Endothelial cell of umbilical vein (primary cell): ENCODE measurements at regions not wholly inside any gene's neighbourhood (a gene's known extent, or its start where the extent isn't known, plus 50 kb on each side); places are given as distances from the start of the nearest gene placed in this dataset.
A peak's percentile ranks its signal among the peaks of the same experiment; 100 is the strongest.

Experiments
- BruUV-seq: library from RNA; stranded (reverse); fragments of 400-500 nt; replicated peaks from 2 replicates; lab custom pipeline; 2021; lab: Mats Ljungman, UMichigan
- CTCF ChIA-PET: fragments of 300-600, 350-600 bp; sonication (Branson Sonifier 250); formaldehyde crosslinking; loops from one replicate; lab custom pipeline; 2021; ENCODE audit warnings: antibody characterized with exemption, inconsistent platforms; lab: Charles Lee
- POLR2A ChIA-PET: fragments of 300-600, 350-600 bp; sonication (Branson Sonifier 250); formaldehyde crosslinking; loops from one replicate; lab custom pipeline; 2021; ENCODE audit warnings: antibody characterized with exemption, inconsistent platforms; lab: Charles Lee
- DNase-seq: peaks from one replicate; pipeline ENCODE4 v3.0.0-alpha.2; 2011; ENCODE audit warnings: low read depth, low spot score
- FAIRE-seq: peaks from 2 replicates; lab custom pipeline; 2011; peaks lifted over from hg19 to GRCh38; lab: Jason Lieb, UNC
- H2AFZ ChIP-seq: 2 replicates; pipeline ENCODE4 v1.6.0; 2012; ENCODE audit warnings: low read depth, low read length, control low read depth, inconsistent platforms
- H3K27ac ChIP-seq: 2 replicates; pipeline ENCODE4 v1.5.1; 2011; ENCODE audit warnings: low read depth, mild to moderate bottlenecking, control low read depth, low read length, moderate library complexity; ENCODE audit not compliant: insufficient read depth
- H3K27me3 ChIP-seq, 2 experiments: 2 replicates each; pipeline versions ENCODE4 v1.6.0 to v1.6.1; 2011; ENCODE audit warnings: low read length in 2 of 2, mixed read lengths in 1 of 2; ENCODE audit not compliant: control insufficient read depth in 2 of 2, insufficient read depth in 2 of 2
- H3K36me3 ChIP-seq, 2 experiments: 2 replicates in 1 of 2; 3 replicates in 1 of 2; pipeline ENCODE4 v1.5.1; 2011; ENCODE audit warnings: low read length in 2 of 2, mild to moderate bottlenecking in 1 of 2, moderate library complexity in 1 of 2; ENCODE audit not compliant: control insufficient read depth in 2 of 2, insufficient read depth in 2 of 2; ENCODE audit errors: extremely low read depth in 1 of 2
- H3K4me1 ChIP-seq: 3 replicates; pipeline ENCODE4 v1.5.1; 2011; ENCODE audit warnings: mild to moderate bottlenecking, low read length; ENCODE audit not compliant: control insufficient read depth, insufficient read depth; ENCODE audit errors: extremely low read depth
- H3K4me2 ChIP-seq: 2 replicates; pipeline ENCODE4 v1.6.1; 2011; ENCODE audit warnings: low read length, control low read depth, mixed read lengths; ENCODE audit not compliant: insufficient read depth
- H3K4me3 ChIP-seq, 3 experiments: fragments of 200-600 bp in 1 of 3; sonication (generic), shearing (Covaris generic) in 1 of 3; replicated peaks in 1 of 3; 2 replicates each; pipeline ENCODE4 v1.5.1; 2011 to 2016; ENCODE audit warnings: control low read depth in 3 of 3, low read length in 3 of 3, mild to moderate bottlenecking in 2 of 3, inconsistent platforms in 1 of 3, low read depth in 1 of 3, moderate library complexity in 1 of 3; ENCODE audit not compliant: insufficient read depth in 1 of 3
- H3K79me2 ChIP-seq: 2 replicates; pipeline ENCODE4 v1.6.0; 2012; ENCODE audit warnings: low read length, inconsistent platforms; ENCODE audit not compliant: control insufficient read depth, insufficient read depth
- H3K9ac ChIP-seq: replicated peaks from 2 replicates; pipeline ENCODE3; 2011; ENCODE audit warnings: low read length, control low read depth; ENCODE audit not compliant: insufficient read depth; ENCODE audit errors: extremely low read depth
- H3K9me1 ChIP-seq: replicated peaks from 3 replicates; pipeline ENCODE4 v1.6.0; 2011; ENCODE audit warnings: mild to moderate bottlenecking, low read length; ENCODE audit not compliant: control insufficient read depth, insufficient read depth; ENCODE audit errors: extremely low read depth
- H3K9me3 ChIP-seq: replicated peaks from 2 replicates; pipeline ENCODE4 v1.5.1; 2012; ENCODE audit warnings: low read length, inconsistent platforms; ENCODE audit not compliant: control insufficient read depth, insufficient read depth
- H4K20me1 ChIP-seq: replicated peaks from 2 replicates; pipeline ENCODE3; 2011; ENCODE audit warnings: mild to moderate bottlenecking, low read length; ENCODE audit not compliant: control insufficient read depth, insufficient read depth; ENCODE audit errors: extremely low read depth
- CTCF ChIP-seq, 2 donors: IDR thresholded peaks; 1 replicate in 1 of 2; 2 replicates in 1 of 2; pipeline ENCODE4 v1.5.1; 2011; ENCODE audit warnings: low read length in 2 of 2, mild to moderate bottlenecking in 2 of 2, moderate library complexity in 2 of 2, control low read depth in 1 of 2, inconsistent platforms in 1 of 2, low read depth in 1 of 2; ENCODE audit not compliant: insufficient read depth in 1 of 2; ENCODE audit errors: extremely low read depth in 1 of 2
- EZH2 ChIP-seq: IDR thresholded peaks from 2 replicates; pipeline ENCODE4 v1.6.1; 2012; ENCODE audit warnings: borderline replicate concordance, low read depth, mild to moderate bottlenecking, moderate library complexity, low read length, inconsistent platforms; ENCODE audit not compliant: severe bottlenecking
- FOS ChIP-seq: IDR thresholded peaks from 2 replicates; pipeline ENCODE4 v1.6.1; 2011; ENCODE audit warnings: mild to moderate bottlenecking, low read length, moderate library complexity, borderline replicate concordance; ENCODE audit not compliant: insufficient read depth
- GATA2 ChIP-seq: IDR thresholded peaks from 2 replicates; pipeline ENCODE4 v1.7.0; 2011; ENCODE audit warnings: low read depth, mild to moderate bottlenecking, moderate library complexity, mixed read lengths, low read length; ENCODE audit not compliant: insufficient read length, insufficient read depth
- JUN ChIP-seq: IDR thresholded peaks from 2 replicates; pipeline ENCODE4 v1.6.1; 2011; ENCODE audit warnings: borderline replicate concordance, low read depth; ENCODE audit not compliant: insufficient read length, insufficient read depth
- MAX ChIP-seq: IDR thresholded peaks from 2 replicates; pipeline ENCODE4 v1.6.1; 2011; ENCODE audit not compliant: insufficient read depth, insufficient read length
- MYC ChIP-seq: IDR thresholded peaks from one replicate; pipeline ENCODE4 v1.6.1; 2011; ENCODE audit warnings: mild to moderate bottlenecking, low read depth, low read length
- POLR2A ChIP-seq: IDR thresholded peaks from 2 replicates; pipeline ENCODE4 v1.6.1; 2012; ENCODE audit warnings: low read depth, mild to moderate bottlenecking, control low read depth, low read length
- POLR2AphosphoS5 ChIP-seq: IDR thresholded peaks from 2 replicates; pipeline ENCODE4 v1.6.1; 2012; ENCODE audit warnings: low read depth, mild to moderate bottlenecking, control low read depth, low read length, moderate library complexity; ENCODE audit not compliant: insufficient read depth
- dilution Hi-C: fragments of 300-500 bp; cut with MboI; formaldehyde crosslinking; loops from one replicate; pipeline ENCODE4 v1.15.0; 2019; ENCODE audit warnings: low sequenced_read_pairs; ENCODE audit not compliant: extremely low pct_ligation_motif_present
- intact Hi-C: fragments of 100-400 bp; cut with micrococcal nuclease; formaldehyde crosslinking; loops from one replicate; pipeline ENCODE4 v1.10.0; 2022

- H3K27ac ChIP-seq = peak overlapping the region; percentile 76
- peaks cover 14% of the 10 kb centered on the region for H3K79me2 ChIP-seq
- BruUV-seq = no TSS peak
- H3K9me3 ChIP-seq = no peaks in the 10 kb centered on the region
- no peaks in the 10 kb centered on the region for H4K20me1 ChIP-seq
- peaks cover 21% of the 10 kb centered on the region for H3K4me1 ChIP-seq
- peak overlapping the region; percentile 97 for H3K4me2 ChIP-seq
- dilution Hi-C loops = no loop called here
- H3K9ac ChIP-seq = peak overlapping the region; percentile 76
- intact Hi-C loops = loop anchor here (5.0 kb wide), 2 partner anchors 131 to 149 kb away; partner anchors contain the start of gene TAMM41
- ChIA-PET POLR2A (no interaction called here), CTCF (interaction anchor here (0.6 to 2.7 kb wide), 6 partner anchors 11 to 688 kb away, joined by 3 to 15 read pairs (median 4); no protein-coding TSS in a partner anchor)
- TF ChIP-seq GATA2 = no peak
- no peak for TF ChIP-seq POLR2AphosphoS5
- TF ChIP-seq POLR2A = no peak
- no peak for TF ChIP-seq CTCF (IDR thresholded peaks at IDR 0.05; ENCODE audit: extremely low read depth in 1 of 2, insufficient read depth in 1 of 2, low read depth in 1 of 2, low read length in 2 of 2)
- TF ChIP-seq JUN = no peak
- no peak for TF ChIP-seq MYC
- TF ChIP-seq MAX = no peak
- no peak for TF ChIP-seq EZH2
- no peak for TF ChIP-seq FOS
- H3K9me1 ChIP-seq = no peaks in the 10 kb centered on the region
- no peaks in the 10 kb centered on the region for H3K36me3 ChIP-seq
- FAIRE-seq (peak; percentile 76), DNase-seq (peak; percentile 10)
- no peak overlapping the region for H2AFZ ChIP-seq
- no peak overlapping the region for H3K4me3 ChIP-seq
- H3K27me3 ChIP-seq = peaks cover 0 to 8% of the 10 kb centered on the region in 2 experiments
Observed at GRCh38 chr3:11716573-11717290, 73.0 kb upstream of the VGLL4 start.
